DND-41 (cell line): ENCODE measurements at regions not wholly inside any gene's neighbourhood (a gene's known extent, or its start where the extent isn't known, plus 50 kb on each side); places are given as distances from the start of the nearest gene placed in this dataset.

Experiments
- ATAC-seq: fragments of 200-7000 bp; cut with Tn5 transposase; 3 replicates; pipeline ENCODE4 v1.9.1; 2021; ENCODE audit warnings: low read depth; ENCODE audit not compliant: insufficient read depth
- DNase-seq: peaks from one replicate; pipeline ENCODE4 v3.0.0-alpha.2; 2020
- H2AFZ ChIP-seq: 2 replicates; pipeline ENCODE4 v1.6.0; 2012; ENCODE audit warnings: low read depth, low read length
- H3K27ac ChIP-seq: 2 replicates; pipeline ENCODE4 v1.5.1; 2012; ENCODE audit warnings: low read length, inconsistent platforms
- H3K27me3 ChIP-seq: fragments of 200-600 bp; sonication (generic); 2 replicates; pipeline ENCODE4 v1.6.0; 2012; ENCODE audit warnings: low read length, mild to moderate bottlenecking, inconsistent platforms; ENCODE audit not compliant: insufficient read depth, poor library complexity
- H3K36me3 ChIP-seq: 2 replicates; pipeline ENCODE4 v1.5.1; 2012; ENCODE audit warnings: low read length, inconsistent platforms; ENCODE audit not compliant: insufficient read depth
- H3K4me1 ChIP-seq: 2 replicates; pipeline ENCODE4 v1.5.1; 2012; ENCODE audit warnings: mild to moderate bottlenecking, low read length; ENCODE audit not compliant: insufficient read depth
- H3K4me2 ChIP-seq: 2 replicates; pipeline ENCODE4 v1.6.0; 2012; ENCODE audit warnings: mild to moderate bottlenecking, moderate library complexity, low read length, inconsistent platforms; ENCODE audit not compliant: insufficient read depth
- H3K4me3 ChIP-seq, 2 experiments: fragments of 200-600 bp in 1 of 2; shearing (Covaris generic) in 1 of 2; 2 replicates each; pipeline ENCODE4 v1.5.1; 2012 to 2016; ENCODE audit warnings: inconsistent platforms in 2 of 2, low read length in 2 of 2, mild to moderate bottlenecking in 2 of 2, low read depth in 1 of 2, moderate library complexity in 1 of 2
- H3K79me2 ChIP-seq: 2 replicates; pipeline ENCODE4 v1.6.0; 2012; ENCODE audit warnings: low read length, inconsistent platforms; ENCODE audit not compliant: insufficient read depth
- H3K9ac ChIP-seq: 2 replicates; pipeline ENCODE4 v1.6.0; 2012; ENCODE audit warnings: low read depth, mild to moderate bottlenecking, inconsistent platforms, low read length, moderate library complexity
- H3K9me3 ChIP-seq: 2 replicates; pipeline ENCODE4 v1.5.1; 2012; ENCODE audit warnings: low read length, moderate library complexity, mild to moderate bottlenecking, inconsistent platforms; ENCODE audit not compliant: insufficient read depth, severe bottlenecking
- H4K20me1 ChIP-seq: 2 replicates; pipeline ENCODE4 v1.6.0; 2012; ENCODE audit warnings: low read length; ENCODE audit not compliant: insufficient read depth
- EZH2 ChIP-seq: IDR thresholded peaks from 3 replicates; pipeline ENCODE4 v1.6.1; 2012; ENCODE audit warnings: borderline replicate concordance, low read depth, mild to moderate bottlenecking, moderate library complexity, low read length, inconsistent platforms; ENCODE audit not compliant: severe bottlenecking
- TF ChIP-seq, protein P1 (sequence below): IDR thresholded peaks from 2 replicates; pipeline ENCODE4 v1.5.1; 2012; ENCODE audit warnings: borderline replicate concordance, low read length, moderate library complexity, mild to moderate bottlenecking; ENCODE audit not compliant: poor library complexity, severe bottlenecking; ENCODE audit errors: extremely low read depth

DNA sequence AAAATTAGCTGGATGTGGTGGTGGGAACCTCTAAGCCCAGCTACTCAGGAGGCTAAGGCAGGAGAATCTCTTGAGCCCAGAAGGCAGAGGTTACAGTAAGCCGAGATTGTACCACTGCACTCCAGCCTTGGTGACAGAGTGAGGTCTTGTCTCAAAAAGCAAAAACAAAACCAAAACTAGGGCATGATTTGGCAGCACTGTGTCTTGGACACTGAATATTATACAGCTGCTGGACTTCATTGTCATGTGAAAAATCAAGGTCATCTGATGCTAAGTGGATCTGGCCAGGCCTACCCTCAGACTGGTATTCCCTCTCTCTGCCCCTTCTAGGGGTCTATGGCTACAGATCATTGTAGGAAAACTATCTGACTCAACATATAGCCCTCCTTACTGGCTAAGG is 55.2 kb upstream of the MRPS6 start:
- Histone ChIP-seq H3K79me2 (no peaks in the 10 kb centered on the region), H3K4me1 (peaks cover 65% of the 10 kb centered on the region), H2AFZ (no peak overlapping the region), H4K20me1 (no peaks in the 10 kb centered on the region), H3K27me3 (no peaks in the 10 kb centered on the region), H3K4me3 (no peak overlapping the region), H3K9me3 (peaks cover 8% of the 10 kb centered on the region), H3K36me3 (no peaks in the 10 kb centered on the region), H3K9ac (no peak overlapping the region), H3K4me2 (no peak overlapping the region), H3K27ac (peak overlapping the region; percentile 98)
- no peak for DNase-seq
- ATAC-seq: no peak
- no peak for TF ChIP-seq EZH2
- TF ChIP-seq, protein P1, sequence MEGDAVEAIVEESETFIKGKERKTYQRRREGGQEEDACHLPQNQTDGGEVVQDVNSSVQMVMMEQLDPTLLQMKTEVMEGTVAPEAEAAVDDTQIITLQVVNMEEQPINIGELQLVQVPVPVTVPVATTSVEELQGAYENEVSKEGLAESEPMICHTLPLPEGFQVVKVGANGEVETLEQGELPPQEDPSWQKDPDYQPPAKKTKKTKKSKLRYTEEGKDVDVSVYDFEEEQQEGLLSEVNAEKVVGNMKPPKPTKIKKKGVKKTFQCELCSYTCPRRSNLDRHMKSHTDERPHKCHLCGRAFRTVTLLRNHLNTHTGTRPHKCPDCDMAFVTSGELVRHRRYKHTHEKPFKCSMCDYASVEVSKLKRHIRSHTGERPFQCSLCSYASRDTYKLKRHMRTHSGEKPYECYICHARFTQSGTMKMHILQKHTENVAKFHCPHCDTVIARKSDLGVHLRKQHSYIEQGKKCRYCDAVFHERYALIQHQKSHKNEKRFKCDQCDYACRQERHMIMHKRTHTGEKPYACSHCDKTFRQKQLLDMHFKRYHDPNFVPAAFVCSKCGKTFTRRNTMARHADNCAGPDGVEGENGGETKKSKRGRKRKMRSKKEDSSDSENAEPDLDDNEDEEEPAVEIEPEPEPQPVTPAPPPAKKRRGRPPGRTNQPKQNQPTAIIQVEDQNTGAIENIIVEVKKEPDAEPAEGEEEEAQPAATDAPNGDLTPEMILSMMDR: no peak

DNA sequence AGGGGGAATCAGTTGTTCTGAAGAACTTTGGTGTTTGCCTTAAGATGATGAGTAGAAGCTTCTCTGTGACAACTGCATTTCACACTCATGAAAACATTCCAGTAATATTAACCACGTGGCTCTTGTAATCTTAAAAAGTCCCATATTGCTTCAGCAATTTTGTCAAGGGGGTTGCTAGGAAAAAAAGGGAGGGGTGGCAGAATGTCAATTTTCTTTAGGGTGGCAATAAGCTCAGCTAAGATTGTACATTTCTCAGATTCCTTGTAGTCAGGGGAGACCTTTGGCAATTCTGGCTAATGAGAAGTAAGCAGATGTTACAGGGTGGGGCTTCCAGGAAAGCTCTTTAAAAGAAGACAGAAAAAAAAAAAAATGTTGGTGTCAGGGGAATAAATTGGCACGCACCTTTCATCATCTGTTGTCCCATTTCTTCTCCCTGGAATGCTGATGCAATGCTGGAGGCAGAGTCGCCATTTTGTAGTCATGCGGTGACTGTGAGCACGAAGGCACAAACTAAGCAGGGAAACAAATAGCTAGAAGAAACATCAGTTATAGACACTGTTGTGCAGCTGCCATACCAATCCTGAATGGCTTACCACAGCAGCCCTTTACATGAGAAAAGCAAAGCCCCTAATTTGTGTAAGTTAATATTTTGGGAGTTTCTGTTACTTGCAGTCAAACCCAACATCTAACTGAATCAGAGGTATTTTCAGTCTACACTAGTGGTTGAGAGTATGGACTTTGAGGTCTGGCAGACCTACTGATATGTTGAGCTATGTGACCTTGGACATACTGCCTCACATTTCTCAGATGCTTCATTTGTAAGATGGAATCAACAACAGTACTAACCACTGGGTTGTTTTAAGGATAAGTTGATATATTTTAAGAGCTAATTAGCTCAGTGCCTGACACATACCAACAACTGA is 56.1 kb upstream of the MRPS6 start:
- H3K36me3 ChIP-seq: no peaks in the 10 kb centered on the region
- peaks cover 56% of the 10 kb centered on the region for H3K4me1 ChIP-seq
- no peak overlapping the region for H3K9ac ChIP-seq
- H2AFZ ChIP-seq: no peak overlapping the region
- ATAC-seq (no peak), DNase-seq (no peak)
- peak overlapping the region; percentile 98 for H3K27ac ChIP-seq
- no peaks in the 10 kb centered on the region for H4K20me1 ChIP-seq
- H3K27me3 ChIP-seq: no peaks in the 10 kb centered on the region
- TF ChIP-seq, protein P1: no peak
- no peak for TF ChIP-seq EZH2
- no peaks in the 10 kb centered on the region for H3K79me2 ChIP-seq
- H3K4me3 ChIP-seq: no peak overlapping the region
- H3K4me2 ChIP-seq: no peak overlapping the region
- peaks cover 10% of the 10 kb centered on the region for H3K9me3 ChIP-seq

DNA sequence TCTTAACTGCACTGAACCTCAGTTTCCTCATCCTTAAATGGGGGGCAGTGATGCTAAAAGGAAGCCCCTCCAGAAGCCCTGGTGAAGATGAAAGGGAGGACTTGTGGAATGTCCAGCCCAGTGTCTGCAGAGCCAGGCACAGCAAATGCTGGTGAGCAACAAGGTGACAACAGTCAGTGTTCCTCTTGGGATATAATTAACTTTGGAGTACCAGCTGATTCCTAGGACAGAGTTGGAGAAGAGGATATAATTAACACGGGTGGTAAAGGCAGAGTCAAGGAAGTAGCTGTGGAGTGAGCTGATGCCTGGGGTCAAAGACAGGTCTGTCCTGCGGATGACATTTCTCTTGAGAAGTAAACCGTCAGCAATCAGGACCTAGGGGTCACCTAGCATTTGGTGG is 60.7 kb upstream of the MRPS6 start:
- no peak for ATAC-seq
- DNase-seq: no peak
- H3K9ac ChIP-seq: no peak overlapping the region
- TF ChIP-seq, protein P1: no peak
- TF ChIP-seq EZH2: no peak
- H2AFZ ChIP-seq: no peak overlapping the region
- no peak overlapping the region for H3K4me3 ChIP-seq
- H3K27ac ChIP-seq: no peak overlapping the region
- H3K36me3 ChIP-seq: no peaks in the 10 kb centered on the region
- H3K4me2 ChIP-seq: no peak overlapping the region
- H3K4me1 ChIP-seq: peaks cover 10% of the 10 kb centered on the region
- no peaks in the 10 kb centered on the region for H3K79me2 ChIP-seq
- no peaks in the 10 kb centered on the region for H4K20me1 ChIP-seq
- peaks cover 7% of the 10 kb centered on the region for H3K9me3 ChIP-seq
- no peaks in the 10 kb centered on the region for H3K27me3 ChIP-seq
